Activated naive CD4-positive, alpha-beta T cell treated with anti-CD3 and anti-CD28 coated beads, Interleukin-2, amount 50 U/mL, for 16 hours (primary cell): ENCODE measurements at regions not wholly inside any gene's neighbourhood (a gene's known extent, or its start where the extent isn't known, plus 50 kb on each side); places are given as distances from the start of the nearest gene placed in this dataset.
"Not testable (repeated sequence)": the region's sequence is repeated elsewhere in the genome, so short reads cannot be mapped to it uniquely, and the experiment has no call there.

ENCODE experiments used
- DNase-seq: peaks from one replicate; pipeline ENCODE4 v3.0.0-alpha.2; 2020

DNA sequence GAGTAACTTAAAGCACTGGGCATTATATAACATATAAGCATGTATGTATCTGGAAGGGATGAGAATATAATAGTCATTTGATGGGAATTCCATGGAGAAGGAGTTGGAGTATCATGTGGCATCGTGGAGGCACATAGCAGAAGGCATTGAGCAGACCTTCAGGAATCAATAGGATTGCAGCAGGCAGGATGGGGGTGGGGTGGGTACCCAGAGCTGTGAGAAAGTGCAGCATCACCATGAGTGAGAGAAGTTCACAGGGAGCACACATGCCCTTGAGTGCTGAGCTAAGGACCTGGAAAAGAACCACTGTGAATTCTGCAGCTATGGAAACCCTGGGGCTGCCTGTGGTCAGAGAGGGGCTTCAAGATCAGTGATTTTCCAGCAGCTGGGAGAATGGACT lies 57.3 kb downstream of the MED10 start:
- DNase-seq = no peak

DNA sequence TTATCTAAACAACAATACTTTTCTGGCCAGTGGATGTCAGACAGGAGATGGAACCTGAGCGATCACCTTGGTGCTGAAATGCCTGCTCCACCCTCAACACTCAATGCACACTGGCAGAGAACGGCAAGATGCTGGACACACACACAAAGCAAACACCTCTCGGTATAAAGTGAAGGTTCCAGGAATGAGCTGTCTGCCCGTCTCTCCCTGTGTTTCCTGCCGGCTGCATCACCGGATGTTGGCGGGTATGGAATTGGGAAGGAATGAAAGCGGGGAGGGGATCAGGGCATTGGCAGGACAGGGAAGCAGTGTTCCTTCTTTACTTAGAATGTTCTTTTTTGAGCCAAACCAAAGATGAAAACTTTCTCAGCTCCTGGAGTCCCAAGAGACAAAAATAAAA lies 59.2 kb downstream of the MED10 start:
- DNase-seq = no peak

DNA sequence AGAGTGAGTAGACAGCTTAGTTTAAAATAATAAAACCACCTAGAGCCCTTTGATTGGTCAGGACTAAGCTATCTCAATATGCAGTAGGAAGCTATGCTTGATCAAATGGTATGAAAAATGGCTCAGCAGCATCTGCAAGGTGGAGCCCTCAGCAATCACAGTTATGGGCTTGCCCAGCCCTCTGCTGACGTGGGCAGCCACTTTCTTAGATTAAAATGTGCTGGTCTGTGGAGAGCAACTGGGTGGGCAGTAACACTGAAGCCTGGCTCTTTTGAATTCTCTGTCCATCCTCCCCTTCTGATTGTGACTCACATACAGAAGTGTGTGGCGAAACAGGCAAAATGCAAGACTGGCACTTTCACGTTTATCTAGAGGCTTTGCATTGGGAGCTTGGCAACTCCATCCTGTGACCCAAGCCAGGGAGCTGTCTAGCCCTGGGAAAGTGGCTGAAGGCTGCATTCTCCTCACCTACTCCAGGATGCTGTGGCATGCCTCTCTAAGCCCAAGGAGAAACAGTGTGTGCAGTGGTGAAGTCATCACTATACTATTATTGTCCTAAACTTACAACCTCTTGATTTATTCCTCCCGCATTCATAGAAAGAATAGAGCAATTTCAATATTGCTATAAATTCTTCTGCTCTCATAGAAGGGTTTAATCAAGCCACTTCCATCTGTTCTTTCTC lies 61.1 kb downstream of the MED10 start:
- DNase-seq = no peak

GRCh38 chr5:6315580-6315979 lies 62.8 kb downstream of the MED10 start:
- no peak for DNase-seq

GRCh38 chr5:6311568-6312501 lies 66.5 kb downstream of the MED10 start:
- no peak for DNase-seq

DNA sequence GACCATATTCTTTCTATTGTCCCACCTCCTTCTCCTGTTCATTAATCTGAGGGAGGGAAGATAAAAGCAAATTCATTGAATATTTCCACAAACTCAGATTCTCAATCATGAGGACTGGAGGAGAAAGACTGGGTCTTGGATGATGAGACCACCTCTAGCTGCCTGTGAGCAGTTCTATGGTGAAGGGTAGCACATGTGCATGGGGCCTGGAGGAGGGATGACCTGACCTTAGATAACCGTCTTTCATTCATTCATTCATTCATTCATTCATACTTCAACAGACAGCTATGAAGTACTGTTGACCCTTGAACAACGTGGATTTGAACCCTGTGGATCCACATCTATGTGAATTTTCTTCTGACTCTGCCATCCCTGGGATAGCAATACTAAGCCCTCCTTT lies 68.4 kb downstream of the MED10 start:
- DNase-seq = no peak

DNA sequence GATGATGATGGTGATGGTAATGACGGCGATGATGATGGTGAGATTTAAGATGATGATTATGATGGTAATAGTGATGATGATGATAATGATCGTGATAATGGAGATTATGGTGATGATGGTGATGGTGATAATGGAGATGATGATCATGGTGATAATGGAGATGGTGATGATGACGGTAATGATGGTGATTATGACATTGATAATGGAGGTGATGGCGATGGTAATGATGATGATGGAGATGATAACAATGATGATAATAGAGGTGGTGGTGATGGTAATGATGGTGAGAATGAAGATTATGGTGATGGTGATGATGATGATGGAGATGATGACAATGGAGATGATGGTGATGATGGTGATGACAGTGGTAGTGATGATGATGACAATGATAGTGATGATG lies 69.7 kb downstream of the MED10 start:
- no peak for DNase-seq

DNA sequence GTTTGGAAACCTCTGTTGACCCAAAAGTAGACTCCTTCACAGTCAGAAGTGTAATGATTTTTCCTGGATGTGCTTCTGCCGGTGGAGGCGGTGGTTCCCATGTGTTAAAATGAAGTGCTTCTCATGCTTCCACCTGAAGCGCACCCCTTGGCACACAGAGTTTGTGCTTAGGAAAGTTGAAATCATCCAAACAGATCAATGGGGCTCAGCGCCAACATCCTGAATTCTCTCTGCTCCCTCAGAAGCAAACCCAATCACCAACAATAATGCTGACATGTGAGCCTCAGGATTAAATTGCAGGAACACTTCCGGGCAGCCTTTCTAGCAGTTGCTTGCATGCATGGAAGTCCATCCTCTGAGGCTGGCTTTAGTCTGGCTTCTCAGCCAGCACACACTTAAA lies 71.0 kb downstream of the MED10 start:
- DNase-seq = no peak

DNA sequence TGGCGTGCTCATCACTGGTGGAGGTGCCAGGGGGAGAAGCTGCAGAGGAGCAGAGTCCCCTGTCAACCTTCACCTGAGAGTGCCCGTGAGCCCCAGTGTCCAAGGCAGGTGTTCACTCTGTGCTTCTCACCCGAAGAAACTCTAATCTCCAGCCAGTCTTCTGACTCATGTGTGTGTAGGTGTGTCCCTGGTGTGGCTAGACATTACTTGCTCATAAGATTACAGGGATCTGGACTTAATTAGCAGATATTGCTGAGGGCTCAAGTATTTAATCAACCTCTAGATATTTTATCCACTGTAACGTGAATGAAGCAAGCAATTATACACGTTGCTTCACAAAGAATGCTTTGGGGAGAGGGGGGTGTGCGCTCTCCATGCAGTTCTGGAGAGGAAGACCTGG lies 72.5 kb downstream of the MED10 start:
- no peak for DNase-seq

DNA sequence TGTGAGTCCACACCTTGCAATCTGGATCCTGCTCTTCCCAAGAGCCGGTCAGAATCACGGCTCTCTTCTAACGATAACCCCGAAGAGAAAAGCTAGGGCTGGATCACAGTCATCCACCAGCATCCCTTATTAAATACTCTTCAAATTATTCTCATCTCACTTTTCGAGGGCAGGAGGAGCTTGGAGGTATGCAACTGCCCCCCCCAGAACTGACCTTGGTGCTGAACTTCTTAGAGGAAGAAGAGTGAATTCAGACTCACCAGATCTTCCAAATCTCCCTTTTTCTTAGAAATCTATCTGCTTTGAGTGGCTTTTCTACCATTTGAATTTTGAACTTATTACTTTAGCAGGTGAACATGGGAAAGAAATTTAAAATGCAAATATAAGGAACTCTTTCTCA lies 75.7 kb downstream of the MED10 start:
- DNase-seq = no peak

GRCh38 chr5:6302075-6302474 lies 76.3 kb downstream of the MED10 start:
- DNase-seq = no peak

- DNase-seq = no peak
These were observed 81.8 kb downstream of the MED10 start for GRCh38 chr5:6296524-6296923.

DNA sequence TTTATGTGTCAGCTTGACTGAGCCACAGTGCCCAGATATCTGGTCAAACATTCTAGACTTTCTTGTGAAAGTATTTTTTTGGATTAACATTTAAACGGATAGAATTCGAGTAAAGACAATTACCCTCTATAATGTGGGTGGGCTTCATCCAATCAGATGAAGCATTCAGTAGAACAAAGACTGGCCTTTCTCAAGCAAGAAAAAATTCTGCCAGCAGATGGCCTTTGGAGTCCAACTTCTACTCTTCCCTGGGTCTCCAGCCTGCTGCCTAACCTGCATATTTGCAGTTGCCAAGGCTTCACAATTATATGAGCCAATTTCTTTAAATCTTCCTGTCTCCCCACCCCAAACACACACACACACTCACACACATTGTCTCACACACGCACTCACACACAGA lies 86.4 kb downstream of the MED10 start:
- DNase-seq = no peak

- no peak for DNase-seq
These were observed 89.1 kb downstream of the MED10 start for GRCh38 chr5:6289239-6289638.

GRCh38 chr5:6287176-6287575 lies 91.2 kb downstream of the MED10 start:
- DNase-seq = no peak

DNA sequence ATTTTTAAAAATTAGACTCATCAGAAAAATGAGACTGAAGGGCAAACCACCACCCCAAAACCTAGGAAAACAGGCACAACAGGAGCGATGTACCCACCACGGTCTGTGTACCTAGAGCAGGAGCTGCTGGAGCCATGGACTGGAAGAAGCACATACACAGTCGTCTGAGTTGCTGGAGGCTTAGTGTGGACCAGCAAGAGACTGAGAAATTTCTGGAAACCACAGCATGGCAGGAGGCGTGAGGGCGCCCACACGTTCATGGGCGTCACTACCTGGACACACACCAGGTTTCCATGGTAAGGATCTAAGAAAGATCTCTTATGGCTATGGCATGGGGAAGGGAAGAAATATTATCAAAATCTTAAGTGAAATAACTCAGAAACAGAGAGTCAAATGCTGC lies 91.9 kb downstream of the MED10 start:
- no peak for DNase-seq

DNA sequence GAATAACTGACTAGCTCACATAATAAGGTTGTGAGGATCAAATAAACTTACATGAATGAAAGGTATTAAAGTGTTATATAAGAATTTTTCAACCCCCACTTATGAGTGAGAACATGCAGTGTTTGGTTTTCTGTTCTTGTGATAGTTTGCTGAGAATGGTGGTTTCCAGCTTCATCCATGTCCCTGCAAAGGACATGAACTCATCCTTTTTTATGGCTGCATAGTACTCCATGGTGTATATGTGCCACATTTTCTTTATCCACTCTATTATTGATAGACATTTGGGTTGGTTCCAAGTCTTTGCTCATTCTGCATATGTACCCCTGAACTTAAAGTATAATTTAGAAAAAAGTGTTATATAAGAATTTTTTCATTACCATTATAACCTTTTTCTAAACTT lies 93.9 kb downstream of the MED10 start:
- not testable (repeated sequence) for DNase-seq

DNA sequence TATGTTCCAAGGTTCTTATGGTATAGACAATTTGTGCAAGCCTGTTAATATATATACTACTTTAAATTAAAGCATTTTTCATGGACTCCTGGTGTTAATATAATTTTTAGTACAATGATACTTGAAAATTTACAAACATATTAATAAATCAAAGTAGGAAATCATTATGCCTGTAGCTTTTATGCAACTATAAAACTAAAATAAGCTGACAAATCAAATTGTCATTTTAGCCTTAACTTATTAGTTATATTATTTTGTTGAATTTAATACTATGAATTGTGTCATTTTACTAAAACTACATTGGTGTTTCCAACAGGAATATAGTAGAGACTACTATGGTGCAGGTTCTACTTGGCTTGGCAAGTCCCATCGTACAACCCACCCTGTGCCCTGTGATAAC lies 96.0 kb downstream of the MED10 start:
- no peak for DNase-seq

DNA sequence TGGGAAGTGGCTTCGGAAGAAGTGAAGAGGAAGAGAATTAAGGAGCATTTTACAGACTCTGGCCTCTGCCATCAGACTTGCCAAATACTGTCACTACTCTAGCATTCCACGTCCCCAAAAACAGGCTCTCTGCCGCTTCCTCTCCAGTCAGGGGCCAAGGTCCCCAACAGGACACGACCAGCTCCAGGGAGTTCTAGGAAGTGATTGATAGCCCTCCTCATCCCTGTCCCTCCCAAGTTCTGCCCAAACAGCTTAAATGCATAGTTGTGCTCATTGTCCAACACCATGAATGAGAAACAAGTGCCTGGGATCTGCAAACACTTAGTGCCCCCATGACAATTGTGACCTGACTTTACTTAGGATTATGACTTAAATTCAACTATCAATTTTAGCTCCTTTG lies 96.5 kb downstream of the MED10 start:
- DNase-seq = no peak

DNA sequence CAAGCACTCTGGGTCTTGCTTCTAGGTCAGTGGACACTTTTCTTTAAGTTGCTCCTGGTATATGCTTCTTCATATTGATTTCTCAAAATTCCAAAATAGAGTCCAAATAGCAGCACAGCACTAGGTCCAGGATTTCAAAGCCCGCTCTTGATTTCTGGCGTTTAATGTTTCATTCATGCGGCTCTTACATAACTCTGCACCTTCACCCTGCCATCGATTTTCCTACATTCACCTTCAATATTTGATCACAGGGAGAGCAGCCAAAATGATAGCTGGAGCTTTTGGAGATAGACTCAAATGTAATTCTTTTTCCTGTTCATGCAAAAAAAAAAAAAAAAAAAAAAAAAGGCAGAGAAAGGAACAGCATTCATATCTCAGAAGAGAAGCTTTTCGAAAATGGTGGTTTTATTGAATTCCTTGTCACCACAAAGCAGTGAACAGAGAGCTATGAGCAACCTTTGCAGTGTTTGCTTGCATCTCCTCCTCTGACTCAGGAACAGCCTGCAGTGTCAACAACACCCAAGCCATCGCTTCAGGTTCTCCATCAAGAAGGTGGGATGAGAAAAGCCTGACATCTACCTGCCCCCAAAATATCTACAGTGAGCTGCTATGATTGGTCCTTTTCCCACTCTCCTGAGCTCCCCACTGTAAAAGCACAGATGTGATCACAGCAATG lies 97.8 kb downstream of the MED10 start:
- no peak for DNase-seq

DNA sequence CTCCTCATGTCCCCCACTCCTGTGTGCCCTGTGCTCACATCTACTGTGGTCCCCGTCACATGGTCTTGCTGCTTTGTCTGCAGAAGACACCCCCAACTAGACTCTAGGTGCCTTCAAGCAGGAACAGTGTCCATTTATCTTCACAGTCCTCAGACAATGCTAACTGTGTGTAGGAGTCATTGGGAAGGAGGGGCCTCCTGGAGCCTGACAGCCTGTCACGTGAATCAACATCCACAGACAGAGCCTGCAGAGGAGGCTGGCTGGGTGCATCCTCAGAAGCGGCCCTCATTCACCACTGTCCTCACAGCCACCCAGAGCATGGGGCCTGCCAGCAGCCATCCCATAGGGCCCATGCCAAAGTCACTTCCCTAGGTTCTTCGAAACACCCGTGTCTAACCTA lies 98.7 kb downstream of the MED10 start:
- no peak for DNase-seq

DNA sequence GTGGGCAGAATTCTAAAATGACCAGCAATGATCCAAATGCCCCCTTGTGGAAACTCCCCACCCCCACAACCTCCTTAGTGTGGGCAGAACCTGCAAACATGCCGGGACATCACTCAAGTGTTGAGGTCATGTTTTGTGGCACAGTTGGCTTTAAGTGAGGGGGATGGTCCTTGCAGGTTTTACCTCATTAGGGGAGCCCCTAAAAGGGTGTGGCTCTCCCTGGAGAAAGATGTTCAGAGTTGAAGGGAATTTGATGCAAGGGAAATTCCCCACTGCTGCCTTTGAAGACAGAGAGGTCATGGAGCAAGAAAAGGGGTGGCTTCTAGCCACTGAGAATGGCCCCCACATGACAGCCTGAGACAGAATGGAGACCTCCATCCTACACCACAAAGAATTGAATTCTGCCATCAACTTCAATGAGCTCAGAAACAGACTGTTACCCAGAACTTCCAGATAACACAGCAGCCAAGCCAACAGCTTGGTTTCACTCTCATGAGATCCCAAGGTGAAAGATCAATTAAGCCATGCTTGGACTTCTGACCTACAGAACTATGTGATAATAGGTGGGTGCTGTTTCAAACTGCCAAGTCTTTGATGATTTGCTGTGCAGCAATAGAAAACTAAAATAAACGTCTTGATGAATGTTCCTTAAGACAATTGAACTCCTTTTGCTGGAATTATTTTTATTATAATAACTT lies 103.4 kb downstream of the MED10 start:
- DNase-seq = no peak

- no peak for DNase-seq
These were observed 104.6 kb downstream of the MED10 start for GRCh38 chr5:6273749-6274148.
